ENCODE measurements at regions not wholly inside any gene's neighbourhood (a gene's known extent, or its start where the extent isn't known, plus 50 kb on each side); places are given as distances from the start of the nearest gene placed in this dataset.

GRCh38 chr4:184893801-184894571 lies 68.2 kb upstream of the ACSL1 start:
- H3K36me3 ChIP-seq (ENCODE audit: control insufficient read depth in 1 of 2, insufficient read depth in 2 of 2, low read length in 2 of 2): no peaks in the 10 kb centered on the region
- no peaks in the 10 kb centered on the region for H3K27me3 ChIP-seq (ENCODE audit: low read depth, low read length)
- H3K4me1 ChIP-seq (ENCODE audit: control insufficient read depth in 1 of 2, insufficient read depth in 2 of 2, low read length in 2 of 2): no peaks in the 10 kb centered on the region
- H3K4me3 ChIP-seq (ENCODE audit: low read depth in 1 of 2, low read length in 2 of 2): no peak overlapping the region
- H3K27ac ChIP-seq (ENCODE audit: low read length): no peak overlapping the region
- peaks cover 0 to 3% of the 10 kb centered on the region in 2 donors for H3K9me3 ChIP-seq (ENCODE audit: control insufficient read depth in 1 of 2, low read length in 2 of 2)

- no peaks in the 10 kb centered on the region for H3K27me3 ChIP-seq (ENCODE audit: low read depth, low read length)
- H3K4me1 ChIP-seq (ENCODE audit: control insufficient read depth in 1 of 2, insufficient read depth in 2 of 2, low read length in 2 of 2): no peaks in the 10 kb centered on the region
- H3K36me3 ChIP-seq (ENCODE audit: control insufficient read depth in 1 of 2, insufficient read depth in 2 of 2, low read length in 2 of 2): no peaks in the 10 kb centered on the region
- no peak overlapping the region for H3K4me3 ChIP-seq (ENCODE audit: low read depth in 1 of 2, low read length in 2 of 2)
- H3K27ac ChIP-seq (ENCODE audit: low read length): no peak overlapping the region
- H3K9me3 ChIP-seq (ENCODE audit: control insufficient read depth in 1 of 2, low read length in 2 of 2): peaks cover 0 to 3% of the 10 kb centered on the region in 2 donors
Measured at GRCh38 chr4:184895012-184895695, 69.4 kb upstream of the ACSL1 start.

GRCh38 chr4:184896868-184897715 lies 71.3 kb upstream of the ACSL1 start:
- Histone ChIP-seq H3K4me3 (ENCODE audit: low read depth in 1 of 2, low read length in 2 of 2) (no peak overlapping the region), H3K27me3 (ENCODE audit: low read depth, low read length) (no peaks in the 10 kb centered on the region), H3K4me1 (ENCODE audit: control insufficient read depth in 1 of 2, insufficient read depth in 2 of 2, low read length in 2 of 2) (no peaks in the 10 kb centered on the region), H3K9me3 (ENCODE audit: control insufficient read depth in 1 of 2, low read length in 2 of 2) (peaks cover 0 to 3% of the 10 kb centered on the region in 2 donors), H3K27ac (ENCODE audit: low read length) (no peak overlapping the region), H3K36me3 (ENCODE audit: control insufficient read depth in 1 of 2, insufficient read depth in 2 of 2, low read length in 2 of 2) (no peaks in the 10 kb centered on the region)

- no peaks in the 10 kb centered on the region for H3K27me3 ChIP-seq (ENCODE audit: low read depth, low read length)
- H3K9me3 ChIP-seq (ENCODE audit: control insufficient read depth in 1 of 2, low read length in 2 of 2): peaks cover 0 to 3% of the 10 kb centered on the region in 2 donors
- no peak overlapping the region for H3K4me3 ChIP-seq (ENCODE audit: low read depth in 1 of 2, low read length in 2 of 2)
- H3K36me3 ChIP-seq (ENCODE audit: control insufficient read depth in 1 of 2, insufficient read depth in 2 of 2, low read length in 2 of 2): no peaks in the 10 kb centered on the region
- no peaks in the 10 kb centered on the region for H3K4me1 ChIP-seq (ENCODE audit: control insufficient read depth in 1 of 2, insufficient read depth in 2 of 2, low read length in 2 of 2)
- H3K27ac ChIP-seq (ENCODE audit: low read length): no peak overlapping the region
Measured at GRCh38 chr4:184897895-184898294, 72.1 kb upstream of the ACSL1 start.

- Histone ChIP-seq H3K27ac (ENCODE audit: low read length) (no peak overlapping the region), H3K36me3 (ENCODE audit: control insufficient read depth in 1 of 2, insufficient read depth in 2 of 2, low read length in 2 of 2) (no peaks in the 10 kb centered on the region), H3K4me3 (ENCODE audit: low read depth in 1 of 2, low read length in 2 of 2) (no peak overlapping the region), H3K27me3 (ENCODE audit: low read depth, low read length) (no peaks in the 10 kb centered on the region), H3K4me1 (ENCODE audit: control insufficient read depth in 1 of 2, insufficient read depth in 2 of 2, low read length in 2 of 2) (no peaks in the 10 kb centered on the region), H3K9me3 (ENCODE audit: control insufficient read depth in 1 of 2, low read length in 2 of 2) (peaks cover 0 to 3% of the 10 kb centered on the region in 2 donors)
Measured at GRCh38 chr4:184898793-184899192, 73.0 kb upstream of the ACSL1 start.

DNA sequence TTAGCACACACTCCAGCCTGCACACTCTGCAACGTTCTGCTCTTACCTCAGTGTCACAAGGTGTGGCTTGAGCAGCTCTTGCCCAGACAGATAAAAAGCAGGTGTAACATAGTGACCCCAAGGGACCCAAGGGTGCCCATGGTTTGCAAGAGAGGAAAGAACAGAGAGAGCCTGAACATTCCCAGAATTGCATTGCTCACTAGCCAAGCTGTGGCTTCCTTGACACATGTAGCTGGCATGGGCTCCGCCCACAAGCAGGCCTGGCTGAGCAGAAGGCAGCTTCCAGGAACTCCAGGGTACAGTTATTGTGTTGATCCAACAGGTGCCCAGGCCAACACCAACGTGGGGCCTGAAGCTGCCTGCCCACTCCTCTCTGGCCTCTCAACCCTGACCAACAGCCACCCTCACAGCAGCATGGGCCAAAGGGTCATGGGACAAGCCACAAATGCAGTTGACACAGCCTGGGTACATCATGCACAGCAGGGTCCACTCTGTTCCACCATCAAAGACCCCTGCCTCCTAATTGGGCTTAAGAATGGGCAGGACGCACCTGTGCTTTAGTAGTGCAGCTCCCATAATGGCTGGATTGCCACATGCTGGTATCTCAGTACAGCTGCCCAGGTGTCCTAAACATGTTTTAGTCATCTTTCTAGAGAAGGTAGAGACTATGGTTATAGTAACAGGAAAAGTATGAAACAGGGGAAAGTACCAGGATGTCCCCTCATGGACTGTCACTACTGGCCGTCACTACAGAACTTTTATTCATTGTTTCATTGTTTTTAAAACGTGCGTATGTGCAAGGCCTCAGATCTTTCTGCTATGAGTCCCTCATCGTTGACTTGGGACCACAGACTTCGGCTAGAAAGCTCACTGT lies 73.7 kb upstream of the ACSL1 start:
- Histone ChIP-seq H3K27ac (ENCODE audit: low read length) (no peak overlapping the region), H3K27me3 (ENCODE audit: low read depth, low read length) (no peaks in the 10 kb centered on the region), H3K9me3 (ENCODE audit: control insufficient read depth in 1 of 2, low read length in 2 of 2) (no peaks in the 10 kb centered on the region), H3K4me1 (ENCODE audit: control insufficient read depth in 1 of 2, insufficient read depth in 2 of 2, low read length in 2 of 2) (no peaks in the 10 kb centered on the region), H3K36me3 (ENCODE audit: control insufficient read depth in 1 of 2, insufficient read depth in 2 of 2, low read length in 2 of 2) (no peaks in the 10 kb centered on the region), H3K4me3 (ENCODE audit: low read depth in 1 of 2, low read length in 2 of 2) (no peak overlapping the region)

GRCh38 chr4:184900184-184900583 lies 74.4 kb upstream of the ACSL1 start:
- Histone ChIP-seq H3K27ac (ENCODE audit: low read length) (no peak overlapping the region), H3K4me1 (ENCODE audit: control insufficient read depth in 1 of 2, insufficient read depth in 2 of 2, low read length in 2 of 2) (no peaks in the 10 kb centered on the region), H3K36me3 (ENCODE audit: control insufficient read depth in 1 of 2, insufficient read depth in 2 of 2, low read length in 2 of 2) (no peaks in the 10 kb centered on the region), H3K4me3 (ENCODE audit: low read depth in 1 of 2, low read length in 2 of 2) (no peak overlapping the region), H3K27me3 (ENCODE audit: low read depth, low read length) (no peaks in the 10 kb centered on the region), H3K9me3 (ENCODE audit: control insufficient read depth in 1 of 2, low read length in 2 of 2) (no peaks in the 10 kb centered on the region)

DNA sequence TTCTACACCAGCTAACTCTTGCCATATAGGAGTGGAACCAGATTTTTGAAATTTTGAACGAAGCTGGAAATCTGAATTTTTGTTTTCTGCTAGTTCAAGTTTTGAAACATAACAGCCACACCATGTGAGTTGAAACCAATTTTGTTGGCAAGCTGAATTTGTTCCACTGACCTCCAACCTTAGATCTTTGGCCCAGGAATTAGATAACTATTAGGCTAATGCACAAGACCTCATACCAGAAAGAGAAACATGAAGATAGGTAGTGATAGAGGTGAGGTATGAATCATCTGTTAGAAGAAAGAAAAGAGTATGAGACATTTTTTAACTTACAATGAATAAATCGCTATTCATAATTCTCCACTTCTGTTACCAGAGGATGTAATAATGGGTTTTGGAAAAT lies 76.8 kb upstream of the ACSL1 start:
- no peaks in the 10 kb centered on the region for H3K9me3 ChIP-seq (ENCODE audit: control insufficient read depth in 1 of 2, low read length in 2 of 2)
- no peaks in the 10 kb centered on the region for H3K27me3 ChIP-seq (ENCODE audit: low read depth, low read length)
- no peaks in the 10 kb centered on the region for H3K36me3 ChIP-seq (ENCODE audit: control insufficient read depth in 1 of 2, insufficient read depth in 2 of 2, low read length in 2 of 2)
- no peaks in the 10 kb centered on the region for H3K4me1 ChIP-seq (ENCODE audit: control insufficient read depth in 1 of 2, insufficient read depth in 2 of 2, low read length in 2 of 2)
- H3K27ac ChIP-seq (ENCODE audit: low read length): no peak overlapping the region
- no peak overlapping the region for H3K4me3 ChIP-seq (ENCODE audit: low read depth in 1 of 2, low read length in 2 of 2)

DNA sequence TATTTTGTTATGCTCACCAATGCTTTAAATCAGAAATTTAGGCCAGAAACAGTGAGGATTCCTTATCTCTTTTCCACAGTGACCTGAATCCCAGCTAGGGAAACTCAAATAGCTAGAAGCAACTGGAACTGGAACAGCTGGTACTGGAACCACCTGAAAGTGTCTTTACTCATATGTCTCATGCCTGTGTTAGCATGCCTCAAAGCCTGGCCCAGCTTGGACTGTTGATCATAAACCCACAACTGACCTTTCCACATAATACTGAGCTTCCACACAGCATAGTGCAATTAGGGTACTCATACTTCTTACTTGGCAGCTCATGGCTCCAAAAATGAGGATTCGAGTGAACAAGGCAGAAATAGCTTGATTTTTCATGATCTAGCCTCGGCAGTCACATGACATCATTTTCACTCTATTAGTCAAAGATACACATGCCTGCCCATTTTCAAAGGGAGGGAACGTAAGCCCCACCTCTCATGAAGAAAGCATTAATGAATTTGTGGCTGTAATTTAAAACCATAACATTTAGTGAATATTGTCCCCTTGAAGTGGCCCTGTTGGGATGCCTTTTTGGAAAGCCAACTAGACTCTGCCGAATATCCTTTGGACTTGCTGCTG lies 80.8 kb upstream of the ACSL1 start:
- Histone ChIP-seq H3K4me1 (ENCODE audit: control insufficient read depth in 1 of 2, insufficient read depth in 2 of 2, low read length in 2 of 2) (no peaks in the 10 kb centered on the region), H3K27me3 (ENCODE audit: low read depth, low read length) (no peaks in the 10 kb centered on the region), H3K27ac (ENCODE audit: low read length) (no peak overlapping the region), H3K4me3 (ENCODE audit: low read depth in 1 of 2, low read length in 2 of 2) (no peak overlapping the region), H3K9me3 (ENCODE audit: control insufficient read depth in 1 of 2, low read length in 2 of 2) (peaks cover under 1 to 4% of the 10 kb centered on the region in 2 donors), H3K36me3 (ENCODE audit: control insufficient read depth in 1 of 2, insufficient read depth in 2 of 2, low read length in 2 of 2) (no peaks in the 10 kb centered on the region)

DNA sequence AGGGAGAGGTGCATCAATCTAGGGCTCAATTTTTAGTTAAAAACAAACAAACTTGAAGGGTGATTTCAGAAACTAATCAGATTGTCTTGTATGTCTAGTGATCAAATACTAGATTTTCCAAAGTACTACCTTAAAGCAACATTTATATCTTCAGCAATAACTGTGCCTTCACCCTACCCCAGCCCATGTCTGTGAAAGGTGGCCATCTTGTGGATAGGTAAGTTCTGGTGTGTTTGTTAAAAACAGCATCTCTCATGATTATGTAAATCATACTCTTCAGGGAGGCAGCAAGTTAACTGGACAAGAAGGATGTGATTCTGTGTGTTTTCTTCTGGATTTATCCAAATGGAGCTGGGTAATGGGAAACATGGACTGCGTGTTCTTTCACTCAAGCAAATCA lies 81.4 kb upstream of the ACSL1 start:
- H3K27me3 ChIP-seq (ENCODE audit: low read depth, low read length): no peaks in the 10 kb centered on the region

More for the DNA sequence above, 81.4 kb upstream of the ACSL1 start:
- H3K9me3 ChIP-seq (ENCODE audit: control insufficient read depth in 1 of 2, low read length in 2 of 2): peaks cover 4 to 9% of the 10 kb centered on the region in 2 donors
- H3K4me3 ChIP-seq (ENCODE audit: low read depth in 1 of 2, low read length in 2 of 2): no peak overlapping the region
- no peaks in the 10 kb centered on the region for H3K36me3 ChIP-seq (ENCODE audit: control insufficient read depth in 1 of 2, insufficient read depth in 2 of 2, low read length in 2 of 2)
- H3K4me1 ChIP-seq (ENCODE audit: control insufficient read depth in 1 of 2, insufficient read depth in 2 of 2, low read length in 2 of 2): no peaks in the 10 kb centered on the region
- no peak overlapping the region for H3K27ac ChIP-seq (ENCODE audit: low read length)

All from muscle layer of duodenum (tissue), 2 donors.